ENCODE measurements at regions not wholly inside any gene's neighbourhood (a gene's known extent, or its start where the extent isn't known, plus 50 kb on each side); places are given as distances from the start of the nearest gene placed in this dataset.

GRCh38 chr7:13748998-13749397, 240.5 kb downstream of the ETV1 start:
- TF ChIP-seq, protein P1, sequence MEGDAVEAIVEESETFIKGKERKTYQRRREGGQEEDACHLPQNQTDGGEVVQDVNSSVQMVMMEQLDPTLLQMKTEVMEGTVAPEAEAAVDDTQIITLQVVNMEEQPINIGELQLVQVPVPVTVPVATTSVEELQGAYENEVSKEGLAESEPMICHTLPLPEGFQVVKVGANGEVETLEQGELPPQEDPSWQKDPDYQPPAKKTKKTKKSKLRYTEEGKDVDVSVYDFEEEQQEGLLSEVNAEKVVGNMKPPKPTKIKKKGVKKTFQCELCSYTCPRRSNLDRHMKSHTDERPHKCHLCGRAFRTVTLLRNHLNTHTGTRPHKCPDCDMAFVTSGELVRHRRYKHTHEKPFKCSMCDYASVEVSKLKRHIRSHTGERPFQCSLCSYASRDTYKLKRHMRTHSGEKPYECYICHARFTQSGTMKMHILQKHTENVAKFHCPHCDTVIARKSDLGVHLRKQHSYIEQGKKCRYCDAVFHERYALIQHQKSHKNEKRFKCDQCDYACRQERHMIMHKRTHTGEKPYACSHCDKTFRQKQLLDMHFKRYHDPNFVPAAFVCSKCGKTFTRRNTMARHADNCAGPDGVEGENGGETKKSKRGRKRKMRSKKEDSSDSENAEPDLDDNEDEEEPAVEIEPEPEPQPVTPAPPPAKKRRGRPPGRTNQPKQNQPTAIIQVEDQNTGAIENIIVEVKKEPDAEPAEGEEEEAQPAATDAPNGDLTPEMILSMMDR (conservative IDR thresholded peaks at IDR 0.05; ENCODE audit: low read depth in 2 of 2): no peak
- TF ChIP-seq POLR2AphosphoS5 (IDR thresholded peaks at IDR 0.05; ENCODE audit: low read depth) (no peak), EZH2 (IDR thresholded peaks at IDR 0.05; ENCODE audit: low read depth, unreplicated experiment) (no peak), EZH2phosphoT487 (IDR thresholded peaks at IDR 0.05; ENCODE audit: unreplicated experiment) (no peak), JUNB (IDR thresholded peaks at IDR 0.05; ENCODE audit: unreplicated experiment) (no peak), CREB1 (CRISPR knock-in tag; IDR thresholded peaks at IDR 0.05; ENCODE audit: low read depth) (no peak), STAT1 (IDR thresholded peaks at IDR 0.05; ENCODE audit: unreplicated experiment) (no peak), NANOG (IDR thresholded peaks at IDR 0.05; ENCODE audit: borderline replicate concordance) (no peak), ZNF114 (CRISPR knock-in tag; IDR thresholded peaks at IDR 0.05) (no peak), ZNF331 (CRISPR knock-in tag; IDR thresholded peaks at IDR 0.05; ENCODE audit: low read depth) (no peak)
- TF ChIP-seq, protein P2, sequence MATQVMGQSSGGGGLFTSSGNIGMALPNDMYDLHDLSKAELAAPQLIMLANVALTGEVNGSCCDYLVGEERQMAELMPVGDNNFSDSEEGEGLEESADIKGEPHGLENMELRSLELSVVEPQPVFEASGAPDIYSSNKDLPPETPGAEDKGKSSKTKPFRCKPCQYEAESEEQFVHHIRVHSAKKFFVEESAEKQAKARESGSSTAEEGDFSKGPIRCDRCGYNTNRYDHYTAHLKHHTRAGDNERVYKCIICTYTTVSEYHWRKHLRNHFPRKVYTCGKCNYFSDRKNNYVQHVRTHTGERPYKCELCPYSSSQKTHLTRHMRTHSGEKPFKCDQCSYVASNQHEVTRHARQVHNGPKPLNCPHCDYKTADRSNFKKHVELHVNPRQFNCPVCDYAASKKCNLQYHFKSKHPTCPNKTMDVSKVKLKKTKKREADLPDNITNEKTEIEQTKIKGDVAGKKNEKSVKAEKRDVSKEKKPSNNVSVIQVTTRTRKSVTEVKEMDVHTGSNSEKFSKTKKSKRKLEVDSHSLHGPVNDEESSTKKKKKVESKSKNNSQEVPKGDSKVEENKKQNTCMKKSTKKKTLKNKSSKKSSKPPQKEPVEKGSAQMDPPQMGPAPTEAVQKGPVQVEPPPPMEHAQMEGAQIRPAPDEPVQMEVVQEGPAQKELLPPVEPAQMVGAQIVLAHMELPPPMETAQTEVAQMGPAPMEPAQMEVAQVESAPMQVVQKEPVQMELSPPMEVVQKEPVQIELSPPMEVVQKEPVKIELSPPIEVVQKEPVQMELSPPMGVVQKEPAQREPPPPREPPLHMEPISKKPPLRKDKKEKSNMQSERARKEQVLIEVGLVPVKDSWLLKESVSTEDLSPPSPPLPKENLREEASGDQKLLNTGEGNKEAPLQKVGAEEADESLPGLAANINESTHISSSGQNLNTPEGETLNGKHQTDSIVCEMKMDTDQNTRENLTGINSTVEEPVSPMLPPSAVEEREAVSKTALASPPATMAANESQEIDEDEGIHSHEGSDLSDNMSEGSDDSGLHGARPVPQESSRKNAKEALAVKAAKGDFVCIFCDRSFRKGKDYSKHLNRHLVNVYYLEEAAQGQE (IDR thresholded peaks at IDR 0.05; ENCODE audit: unreplicated experiment): no peak
- TF ChIP-seq, protein P3, sequence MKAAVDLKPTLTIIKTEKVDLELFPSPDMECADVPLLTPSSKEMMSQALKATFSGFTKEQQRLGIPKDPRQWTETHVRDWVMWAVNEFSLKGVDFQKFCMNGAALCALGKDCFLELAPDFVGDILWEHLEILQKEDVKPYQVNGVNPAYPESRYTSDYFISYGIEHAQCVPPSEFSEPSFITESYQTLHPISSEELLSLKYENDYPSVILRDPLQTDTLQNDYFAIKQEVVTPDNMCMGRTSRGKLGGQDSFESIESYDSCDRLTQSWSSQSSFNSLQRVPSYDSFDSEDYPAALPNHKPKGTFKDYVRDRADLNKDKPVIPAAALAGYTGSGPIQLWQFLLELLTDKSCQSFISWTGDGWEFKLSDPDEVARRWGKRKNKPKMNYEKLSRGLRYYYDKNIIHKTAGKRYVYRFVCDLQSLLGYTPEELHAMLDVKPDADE (IDR thresholded peaks at IDR 0.05): no peak
- TF ChIP-seq, protein P4, sequence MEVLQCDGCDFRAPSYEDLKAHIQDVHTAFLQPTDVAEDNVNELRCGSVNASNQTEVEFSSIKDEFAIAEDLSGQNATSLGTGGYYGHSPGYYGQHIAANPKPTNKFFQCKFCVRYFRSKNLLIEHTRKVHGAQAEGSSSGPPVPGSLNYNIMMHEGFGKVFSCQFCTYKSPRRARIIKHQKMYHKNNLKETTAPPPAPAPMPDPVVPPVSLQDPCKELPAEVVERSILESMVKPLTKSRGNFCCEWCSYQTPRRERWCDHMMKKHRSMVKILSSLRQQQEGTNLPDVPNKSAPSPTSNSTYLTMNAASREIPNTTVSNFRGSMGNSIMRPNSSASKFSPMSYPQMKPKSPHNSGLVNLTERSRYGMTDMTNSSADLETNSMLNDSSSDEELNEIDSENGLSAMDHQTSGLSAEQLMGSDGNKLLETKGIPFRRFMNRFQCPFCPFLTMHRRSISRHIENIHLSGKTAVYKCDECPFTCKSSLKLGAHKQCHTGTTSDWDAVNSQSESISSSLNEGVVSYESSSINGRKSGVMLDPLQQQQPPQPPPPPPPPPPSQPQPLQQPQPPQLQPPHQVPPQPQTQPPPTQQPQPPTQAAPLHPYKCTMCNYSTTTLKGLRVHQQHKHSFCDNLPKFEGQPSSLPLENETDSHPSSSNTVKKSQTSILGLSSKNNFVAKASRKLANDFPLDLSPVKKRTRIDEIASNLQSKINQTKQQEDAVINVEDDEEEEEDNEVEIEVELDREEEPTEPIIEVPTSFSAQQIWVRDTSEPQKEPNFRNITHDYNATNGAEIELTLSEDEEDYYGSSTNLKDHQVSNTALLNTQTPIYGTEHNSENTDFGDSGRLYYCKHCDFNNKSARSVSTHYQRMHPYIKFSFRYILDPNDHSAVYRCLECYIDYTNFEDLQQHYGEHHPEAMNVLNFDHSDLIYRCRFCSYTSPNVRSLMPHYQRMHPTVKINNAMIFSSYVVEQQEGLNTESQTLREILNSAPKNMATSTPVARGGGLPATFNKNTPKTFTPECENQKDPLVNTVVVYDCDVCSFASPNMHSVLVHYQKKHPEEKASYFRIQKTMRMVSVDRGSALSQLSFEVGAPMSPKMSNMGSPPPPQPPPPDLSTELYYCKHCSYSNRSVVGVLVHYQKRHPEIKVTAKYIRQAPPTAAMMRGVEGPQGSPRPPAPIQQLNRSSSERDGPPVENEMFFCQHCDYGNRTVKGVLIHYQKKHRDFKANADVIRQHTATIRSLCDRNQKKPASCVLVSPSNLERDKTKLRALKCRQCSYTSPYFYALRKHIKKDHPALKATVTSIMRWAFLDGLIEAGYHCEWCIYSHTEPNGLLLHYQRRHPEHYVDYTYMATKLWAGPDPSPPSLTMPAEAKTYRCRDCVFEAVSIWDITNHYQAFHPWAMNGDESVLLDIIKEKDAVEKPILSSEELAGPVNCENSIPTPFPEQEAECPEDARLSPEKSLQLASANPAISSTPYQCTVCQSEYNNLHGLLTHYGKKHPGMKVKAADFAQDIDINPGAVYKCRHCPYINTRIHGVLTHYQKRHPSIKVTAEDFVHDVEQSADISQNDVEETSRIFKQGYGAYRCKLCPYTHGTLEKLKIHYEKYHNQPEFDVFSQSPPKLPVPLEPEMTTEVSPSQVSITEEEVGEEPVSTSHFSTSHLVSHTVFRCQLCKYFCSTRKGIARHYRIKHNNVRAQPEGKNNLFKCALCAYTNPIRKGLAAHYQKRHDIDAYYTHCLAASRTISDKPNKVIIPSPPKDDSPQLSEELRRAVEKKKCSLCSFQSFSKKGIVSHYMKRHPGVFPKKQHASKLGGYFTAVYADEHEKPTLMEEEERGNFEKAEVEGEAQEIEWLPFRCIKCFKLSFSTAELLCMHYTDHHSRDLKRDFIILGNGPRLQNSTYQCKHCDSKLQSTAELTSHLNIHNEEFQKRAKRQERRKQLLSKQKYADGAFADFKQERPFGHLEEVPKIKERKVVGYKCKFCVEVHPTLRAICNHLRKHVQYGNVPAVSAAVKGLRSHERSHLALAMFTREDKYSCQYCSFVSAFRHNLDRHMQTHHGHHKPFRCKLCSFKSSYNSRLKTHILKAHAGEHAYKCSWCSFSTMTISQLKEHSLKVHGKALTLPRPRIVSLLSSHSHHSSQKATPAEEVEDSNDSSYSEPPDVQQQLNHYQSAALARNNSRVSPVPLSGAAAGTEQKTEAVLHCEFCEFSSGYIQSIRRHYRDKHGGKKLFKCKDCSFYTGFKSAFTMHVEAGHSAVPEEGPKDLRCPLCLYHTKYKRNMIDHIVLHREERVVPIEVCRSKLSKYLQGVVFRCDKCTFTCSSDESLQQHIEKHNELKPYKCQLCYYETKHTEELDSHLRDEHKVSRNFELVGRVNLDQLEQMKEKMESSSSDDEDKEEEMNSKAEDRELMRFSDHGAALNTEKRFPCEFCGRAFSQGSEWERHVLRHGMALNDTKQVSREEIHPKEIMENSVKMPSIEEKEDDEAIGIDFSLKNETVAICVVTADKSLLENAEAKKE (CRISPR knock-in tag; IDR thresholded peaks at IDR 0.05): no peak

Measured in GM23338 (cell line).